Common myeloid progenitor, CD34-positive (primary cell): ENCODE measurements at regions not wholly inside any gene's neighbourhood (a gene's known extent, or its start where the extent isn't known, plus 50 kb on each side); places are given as distances from the start of the nearest gene placed in this dataset.
A peak's percentile ranks its signal among the peaks of the same experiment; 100 is the strongest.

Experiments
- CTCF ChIA-PET: fragments of 350-600 bp; sonication (Branson Sonifier 250); formaldehyde crosslinking; loops from one replicate; lab custom pipeline; 2021; ENCODE audit warnings: antibody characterized with exemption; lab: Charles Lee
- POLR2A ChIA-PET: fragments of 350-600 bp; sonication (Branson Sonifier 250); formaldehyde crosslinking; loops from one replicate; lab custom pipeline; 2021; ENCODE audit warnings: antibody characterized with exemption; lab: Charles Lee
- DNase-seq, 3 donors: peaks; one replicate each; pipeline versions ENCODE4 v3.0.0 to v3.0.0-alpha.2; 2013
- H3K27ac ChIP-seq, 2 experiments: 1 replicate in 1 of 2; 2 replicates in 1 of 2; pipeline ENCODE4 v1.7.0; 2013; ENCODE audit warnings: inconsistent platforms in 2 of 2, low read length in 2 of 2, mild to moderate bottlenecking in 2 of 2, low read depth in 1 of 2, moderate library complexity in 1 of 2; ENCODE audit not compliant: severe bottlenecking in 2 of 2, insufficient read depth in 1 of 2, poor library complexity in 1 of 2
- H3K27me3 ChIP-seq, 5 experiments: replicated peaks in 2 of 5; 1 replicate in 3 of 5; 2 replicates in 2 of 5; pipeline versions ENCODE4 v1.6.1 to v1.7.0; 2013; ENCODE audit warnings: low read length in 4 of 5, mild to moderate bottlenecking in 2 of 5, moderate library complexity in 2 of 5, inconsistent platforms in 1 of 5; ENCODE audit not compliant: insufficient read depth in 5 of 5, control insufficient read depth in 4 of 5
- H3K36me3 ChIP-seq, 4 experiments: 1 replicate in 2 of 4; 2 replicates in 2 of 4; pipeline versions ENCODE4 v1.6.1 to v1.7.0; 2013; ENCODE audit warnings: low read length in 3 of 4, control low read depth in 1 of 4, mild to moderate bottlenecking in 1 of 4; ENCODE audit not compliant: control insufficient read depth in 4 of 4, insufficient read depth in 4 of 4
- H3K4me1 ChIP-seq, 4 experiments: 1 replicate in 3 of 4; 2 replicates in 1 of 4; pipeline versions ENCODE4 v1.6.1 to v1.7.1; 2013; ENCODE audit warnings: low read length in 3 of 4, mild to moderate bottlenecking in 3 of 4, control low read depth in 1 of 4, inconsistent platforms in 1 of 4, moderate library complexity in 1 of 4; ENCODE audit not compliant: control insufficient read depth in 4 of 4, insufficient read depth in 4 of 4; ENCODE audit errors: control extremely low read depth in 1 of 4
- H3K4me3 ChIP-seq, 7 experiments: 1 replicate in 4 of 7; 2 replicates in 3 of 7; pipeline versions ENCODE4 v1.5.1 to v1.7.0; 2013; ENCODE audit warnings: mild to moderate bottlenecking in 7 of 7, low read length in 6 of 7, moderate library complexity in 6 of 7, inconsistent platforms in 2 of 7, low read depth in 2 of 7, control low read depth in 1 of 7; ENCODE audit not compliant: insufficient read depth in 4 of 7, control insufficient read depth in 1 of 7; ENCODE audit errors: extremely low read depth in 1 of 7
- H3K9me3 ChIP-seq, 5 experiments: 1 replicate in 4 of 5; 2 replicates in 1 of 5; pipeline versions ENCODE4 v1.6.1 to v1.7.1; 2013; ENCODE audit warnings: low read length in 4 of 5, mild to moderate bottlenecking in 2 of 5, inconsistent platforms in 1 of 5, low read depth in 1 of 5, moderate library complexity in 1 of 5; ENCODE audit not compliant: control insufficient read depth in 4 of 5, insufficient read depth in 2 of 5; ENCODE audit errors: control extremely low read depth in 1 of 5
- WGBS: methylation state at CpG from one replicate; pipeline ENCODE4 v1.1.5; 2013; ENCODE audit not compliant: insufficient coverage; 5-methylcytosine and 5-hydroxymethylcytosine counted together

GRCh38 chr5:92081958-92082712, 699.0 kb upstream of the ARRDC3 start:
- H3K36me3 ChIP-seq, result no peaks in the 10 kb centered on the region
- no peaks in the 10 kb centered on the region for H3K4me1 ChIP-seq
- no peaks in the 10 kb centered on the region for H3K9me3 ChIP-seq
- H3K27me3 ChIP-seq, result no peaks in the 10 kb centered on the region
- ChIA-PET CTCF (no interaction called here), POLR2A (no interaction called here)
- no peak overlapping the region for H3K27ac ChIP-seq
- 97% methylated on average over 7 of the region's 7 CpGs for WGBS
- no peak for DNase-seq
- no peak overlapping the region for H3K4me3 ChIP-seq

GRCh38 chr5:92070786-92071185, 687.7 kb upstream of the ARRDC3 start:
- Histone ChIP-seq H3K9me3 (no peaks in the 10 kb centered on the region), H3K27ac (no peak overlapping the region), H3K4me3 (peak overlapping the region in 1 of 7 experiments; percentile 45), H3K36me3 (no peaks in the 10 kb centered on the region), H3K4me1 (no peaks in the 10 kb centered on the region), H3K27me3 (peaks cover 0 to 3% (median 0%) of the 10 kb centered on the region in 5 experiments)
- 10% methylated on average over 2 of the region's 2 CpGs for WGBS
- CTCF ChIA-PET, result no interaction called here
- peak in 2 of 3 donors; percentile 2 to 57 for DNase-seq
- POLR2A ChIA-PET, result no interaction called here

DNA sequence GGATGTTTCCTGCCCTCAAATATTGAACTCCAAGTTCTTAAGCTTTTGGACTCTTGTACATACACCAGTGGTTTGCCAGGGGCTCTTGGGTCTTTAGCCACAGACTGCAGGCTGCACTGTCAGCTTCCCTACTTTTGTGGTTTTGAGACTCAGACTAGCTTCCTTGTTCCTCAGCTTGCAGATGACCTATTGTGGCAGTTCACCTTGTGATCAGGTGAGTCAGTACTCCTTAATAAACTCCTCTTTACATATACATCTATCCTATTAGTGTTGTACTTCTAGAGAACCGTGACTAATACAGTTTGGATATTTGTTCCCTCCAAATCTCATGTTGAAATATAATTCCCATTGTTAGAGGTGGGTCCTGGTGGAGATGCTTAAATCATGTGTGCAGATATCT, 681.9 kb upstream of the ARRDC3 start:
- WGBS, result no CpG with 5 or more reads among the region's 1 CpG
- ChIA-PET POLR2A (no interaction called here), CTCF (no interaction called here)
- Histone ChIP-seq H3K36me3 (no peaks in the 10 kb centered on the region), H3K27me3 (no peaks in the 10 kb centered on the region), H3K9me3 (no peaks in the 10 kb centered on the region), H3K4me1 (no peaks in the 10 kb centered on the region), H3K4me3 (no peak overlapping the region), H3K27ac (no peak overlapping the region)
- peak in 1 of 3 donors; percentile 46 for DNase-seq

GRCh38 chr5:92051741-92052140, 668.6 kb upstream of the ARRDC3 start:
- Histone ChIP-seq H3K4me3 (no peak overlapping the region), H3K36me3 (no peaks in the 10 kb centered on the region), H3K27ac (no peak overlapping the region), H3K27me3 (no peaks in the 10 kb centered on the region), H3K4me1 (no peaks in the 10 kb centered on the region), H3K9me3 (peaks cover 0 to 3% (median 1%) of the 10 kb centered on the region in 5 experiments)
- DNase-seq, result no peak
- ChIA-PET POLR2A (no interaction called here), CTCF (no interaction called here)

GRCh38 chr5:92050970-92051369, 667.9 kb upstream of the ARRDC3 start:
- Histone ChIP-seq H3K27ac (no peak overlapping the region), H3K4me3 (no peak overlapping the region), H3K27me3 (no peaks in the 10 kb centered on the region), H3K4me1 (no peaks in the 10 kb centered on the region), H3K36me3 (no peaks in the 10 kb centered on the region), H3K9me3 (peaks cover 0 to 3% (median 1%) of the 10 kb centered on the region in 5 experiments)
- 100% methylated on average over 1 of the region's 2 CpGs for WGBS
- DNase-seq, result no peak
- CTCF ChIA-PET, result no interaction called here
- POLR2A ChIA-PET, result no interaction called here

GRCh38 chr5:92041911-92042660, 659.0 kb upstream of the ARRDC3 start:
- WGBS, result 72% methylated on average over 4 of the region's 4 CpGs
- CTCF ChIA-PET, result no interaction called here

GRCh38 chr5:92041206-92041605, 658.1 kb upstream of the ARRDC3 start:
- H3K4me1 ChIP-seq, result no peaks in the 10 kb centered on the region
- no peak overlapping the region for H3K27ac ChIP-seq
- H3K4me3 ChIP-seq, result no peak overlapping the region
- WGBS, result 100% methylated on average over 1 of the region's 1 CpG
- H3K9me3 ChIP-seq, result no peaks in the 10 kb centered on the region
- ChIA-PET CTCF (no interaction called here), POLR2A (no interaction called here)
- H3K27me3 ChIP-seq, result no peaks in the 10 kb centered on the region
- DNase-seq, result no peak
- no peaks in the 10 kb centered on the region for H3K36me3 ChIP-seq

More at GRCh38 chr5:92041911-92042660, 659.0 kb upstream of the ARRDC3 start:
- Histone ChIP-seq H3K27ac (no peak overlapping the region), H3K4me3 (no peak overlapping the region), H3K4me1 (no peaks in the 10 kb centered on the region), H3K36me3 (no peaks in the 10 kb centered on the region), H3K27me3 (no peaks in the 10 kb centered on the region), H3K9me3 (no peaks in the 10 kb centered on the region)
- DNase-seq, result no peak
- POLR2A ChIA-PET, result no interaction called here
